ENCODE measurements at regions not wholly inside any gene's neighbourhood (a gene's known extent, or its start where the extent isn't known, plus 50 kb on each side); places are given as distances from the start of the nearest gene placed in this dataset.
"Not testable (repeated sequence)": the region's sequence is repeated elsewhere in the genome, so short reads cannot be mapped to it uniquely, and the experiment has no call there.

- no peak for DNase-seq
These were observed 54.4 kb upstream of the BMP4 start for GRCh38 chr14:54010981-54011380.

- no peak for DNase-seq
These were observed 66.4 kb upstream of the BMP4 start for GRCh38 chr14:54023027-54023426.

- DNase-seq: peak in 1 of 5 experiments; percentile 13
These were observed 69.0 kb upstream of the BMP4 start for GRCh38 chr14:54025661-54026060.

DNA sequence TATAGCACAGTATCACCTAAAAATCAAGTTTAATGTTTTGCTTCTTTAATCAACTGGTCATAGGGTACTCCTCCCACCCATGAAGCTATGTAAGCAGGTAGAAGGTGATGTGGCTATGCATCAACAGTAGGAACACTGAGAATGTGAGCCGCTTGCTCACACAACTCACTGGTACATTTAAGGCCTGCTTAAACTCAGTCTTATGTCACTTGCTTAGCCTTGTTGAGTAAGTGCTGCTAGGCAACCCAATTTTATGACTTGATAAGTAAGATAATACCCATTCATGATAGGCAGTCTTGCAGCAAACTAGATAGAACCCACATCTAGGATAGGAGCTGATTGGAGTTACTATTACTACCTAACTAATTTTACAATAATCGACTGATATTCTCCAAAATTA, 70.0 kb upstream of the BMP4 start:
- no peak for DNase-seq

- not testable (repeated sequence) for DNase-seq
These were observed 74.4 kb upstream of the BMP4 start for GRCh38 chr14:54030996-54031395.

DNA sequence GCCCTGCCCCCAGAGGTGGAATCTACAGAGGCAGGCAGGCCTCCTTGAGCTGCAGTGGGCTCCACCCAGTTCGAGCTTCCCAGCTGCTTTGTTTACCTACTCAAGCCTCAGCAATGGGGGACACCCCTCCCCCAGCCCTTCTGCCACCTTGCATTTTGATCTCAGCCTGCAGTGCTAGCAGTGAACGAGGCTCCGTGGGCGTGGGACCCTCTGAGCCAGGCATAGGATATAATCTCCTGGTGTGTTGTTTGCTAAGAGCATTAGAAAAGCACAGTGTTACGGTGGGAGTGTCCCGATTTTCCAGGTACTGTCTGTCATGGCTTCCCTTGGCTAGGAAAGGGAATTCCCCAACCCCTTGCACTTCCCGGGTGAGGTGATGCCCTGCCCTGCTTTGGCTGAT, 76.7 kb upstream of the BMP4 start:
- DNase-seq: not testable (repeated sequence)

DNA sequence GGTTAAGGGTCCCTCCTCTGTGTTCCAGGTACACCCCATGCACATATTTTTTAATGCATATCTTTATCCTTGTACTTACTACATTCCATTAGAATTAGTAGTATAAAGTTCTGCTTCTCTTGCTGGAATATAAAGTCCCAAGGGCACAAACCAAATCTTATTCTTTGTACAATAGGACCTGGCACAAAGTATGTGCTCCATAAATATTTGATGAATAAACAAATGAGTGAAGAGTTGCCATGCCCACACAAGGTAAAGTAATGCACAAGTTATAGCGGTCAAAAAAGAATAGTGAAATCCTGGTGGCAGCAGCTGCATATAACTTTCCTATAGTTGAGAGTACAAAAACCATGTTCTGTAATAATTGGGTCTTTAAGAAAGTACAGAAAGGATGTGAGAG, 82.1 kb upstream of the BMP4 start:
- DNase-seq: no peak

DNA sequence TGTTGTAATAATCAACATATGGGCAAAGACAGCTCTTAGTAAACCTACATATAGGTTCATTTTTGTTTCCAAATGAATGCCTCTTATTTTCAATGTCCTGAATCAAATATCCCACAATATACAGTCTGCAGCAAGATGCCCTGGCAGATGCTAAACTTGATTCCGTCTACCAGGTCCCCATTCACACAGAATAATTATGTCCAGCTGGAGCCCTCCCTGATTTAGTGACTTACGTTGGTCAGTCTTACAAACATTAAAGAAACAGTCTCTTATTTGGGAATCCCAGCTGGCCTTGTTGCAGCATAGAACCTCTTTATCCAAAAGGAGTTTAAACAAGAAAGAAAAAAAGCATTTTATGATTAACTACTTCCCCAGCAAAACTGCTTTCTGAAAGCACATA, 82.7 kb upstream of the BMP4 start:
- DNase-seq: no peak

DNA sequence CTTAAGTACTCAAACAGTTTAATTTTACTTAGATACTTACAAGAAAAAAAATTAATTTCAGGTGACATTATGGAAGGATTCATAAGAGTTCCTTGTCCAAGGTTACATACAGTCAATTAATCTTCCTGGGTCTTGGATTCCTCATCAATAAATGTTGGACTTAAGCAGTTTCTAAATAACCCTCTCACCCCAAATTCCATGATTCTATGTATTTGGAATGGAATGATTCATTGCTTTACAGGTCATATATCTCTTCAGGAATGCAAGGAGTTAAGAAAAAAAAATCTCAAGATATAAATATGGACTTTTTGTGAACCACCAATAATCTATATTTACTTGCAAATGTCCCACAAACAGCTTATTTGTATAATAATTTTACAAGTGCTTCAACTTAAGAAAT, 84.2 kb upstream of the BMP4 start:
- DNase-seq: no peak

DNA sequence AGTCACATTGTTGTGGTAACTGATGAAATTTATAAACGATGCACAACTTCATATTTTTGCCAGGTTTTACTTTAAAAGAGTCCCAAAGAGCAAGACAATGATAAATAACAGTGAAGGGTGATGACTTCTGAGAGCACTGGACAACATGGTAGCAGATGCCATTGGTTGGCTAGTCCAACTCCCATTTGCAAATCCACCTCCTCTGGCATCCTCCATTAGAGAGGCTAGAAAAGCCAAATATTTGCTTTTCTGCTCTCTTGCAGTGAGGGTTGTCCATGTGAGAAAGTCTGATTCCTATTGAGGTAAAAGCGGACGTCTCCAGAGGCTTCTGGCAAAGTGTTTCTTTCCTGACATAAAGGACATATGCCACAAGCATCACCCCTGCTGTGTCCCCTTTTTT, 89.6 kb upstream of the BMP4 start:
- no peak for DNase-seq

GRCh38 chr14:54047645-54048308, 91.2 kb upstream of the BMP4 start:
- DNase-seq: no peak

DNA sequence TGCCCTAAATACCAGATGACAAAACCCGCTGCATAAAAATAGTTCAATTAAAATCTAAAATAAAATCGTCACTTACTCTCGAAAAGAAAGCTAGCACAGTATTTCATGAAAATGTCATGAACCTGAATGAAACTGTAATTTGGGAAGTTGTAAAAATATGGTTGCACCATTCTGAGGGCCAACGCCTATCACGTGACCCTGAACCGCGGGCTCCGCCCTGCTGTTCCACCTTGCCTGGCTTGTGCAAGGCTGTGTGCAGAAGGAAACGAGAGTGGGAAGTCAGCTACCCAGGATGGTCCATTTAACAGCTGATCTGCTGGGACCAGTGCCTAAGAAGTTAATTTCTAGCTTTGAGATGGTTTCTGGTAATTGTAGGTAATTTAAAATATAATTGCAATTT, 91.7 kb upstream of the BMP4 start:
- DNase-seq: no peak

- DNase-seq: no peak
These were observed 92.1 kb upstream of the BMP4 start for GRCh38 chr14:54048736-54049135.

DNA sequence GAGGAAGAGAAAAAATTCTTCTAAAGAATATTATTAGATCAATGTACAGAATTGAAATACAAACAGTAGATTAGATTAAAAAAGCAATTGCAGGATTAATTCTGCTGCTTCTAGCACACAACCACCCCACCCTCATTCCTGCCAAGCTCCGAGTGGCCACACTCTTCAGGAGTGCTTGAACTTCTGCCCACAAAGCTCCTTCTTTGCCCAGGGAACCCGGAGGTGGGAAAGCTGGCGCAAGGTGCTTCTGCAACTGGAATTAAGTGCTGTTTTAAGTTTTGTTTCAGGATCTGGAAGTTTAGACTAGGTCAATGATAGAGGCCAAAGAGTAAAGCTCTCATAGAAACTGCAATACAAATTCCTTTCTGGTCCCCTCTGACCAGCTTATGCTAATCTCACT, 94.1 kb upstream of the BMP4 start:
- no peak for DNase-seq

- no peak for DNase-seq
These were observed 96.2 kb upstream of the BMP4 start for GRCh38 chr14:54052696-54053385.

DNA sequence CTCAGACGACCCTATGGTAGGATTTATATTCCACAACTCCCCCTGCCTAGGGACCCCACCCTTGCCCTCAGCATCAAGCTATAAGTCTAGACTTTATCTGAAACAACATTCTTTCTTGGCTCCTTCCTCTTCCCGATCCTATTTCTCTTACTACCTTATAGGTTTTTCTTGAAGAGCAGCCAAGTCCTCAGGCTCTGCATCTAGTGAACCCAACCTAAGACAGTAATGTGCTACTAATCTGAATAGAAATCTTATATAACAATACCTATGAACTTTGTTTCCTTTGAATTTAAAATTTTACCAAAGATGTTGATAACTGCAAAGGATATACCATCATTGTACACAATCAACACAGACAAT, 96.7 kb upstream of the BMP4 start:
- no peak for DNase-seq

GRCh38 chr14:54058505-54058904, 101.9 kb upstream of the BMP4 start:
- no peak for DNase-seq

- no peak for DNase-seq
These were observed 127.1 kb upstream of the BMP4 start for GRCh38 chr14:54083549-54084239.

DNA sequence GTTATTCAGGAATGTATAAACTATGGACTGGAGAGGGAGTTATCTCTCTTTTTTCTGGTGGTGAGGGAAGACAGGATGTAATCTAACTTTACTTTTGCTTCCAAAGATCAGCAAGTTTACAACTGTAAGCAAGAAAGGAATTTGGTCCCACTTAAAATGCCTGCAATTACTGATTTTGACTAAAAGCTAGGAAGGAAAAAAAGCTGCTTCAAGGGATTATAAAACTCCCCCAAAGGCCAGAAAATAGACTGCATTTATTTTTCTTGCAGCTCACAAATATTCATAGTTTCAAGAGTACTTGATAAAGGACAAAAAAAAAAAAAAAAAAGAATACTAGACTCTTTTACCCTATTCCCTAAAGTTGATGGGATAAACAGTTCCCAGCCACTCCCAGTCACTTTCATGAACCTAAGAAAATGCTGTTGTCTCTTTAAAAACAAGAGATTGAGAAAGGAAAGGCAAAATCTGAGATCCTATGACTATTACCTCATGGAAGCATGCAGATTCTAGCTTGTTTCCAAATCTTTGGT, 128.7 kb upstream of the BMP4 start:
- DNase-seq: no peak

GRCh38 chr14:54085841-54086240, 129.2 kb upstream of the BMP4 start:
- no peak for DNase-seq

DNA sequence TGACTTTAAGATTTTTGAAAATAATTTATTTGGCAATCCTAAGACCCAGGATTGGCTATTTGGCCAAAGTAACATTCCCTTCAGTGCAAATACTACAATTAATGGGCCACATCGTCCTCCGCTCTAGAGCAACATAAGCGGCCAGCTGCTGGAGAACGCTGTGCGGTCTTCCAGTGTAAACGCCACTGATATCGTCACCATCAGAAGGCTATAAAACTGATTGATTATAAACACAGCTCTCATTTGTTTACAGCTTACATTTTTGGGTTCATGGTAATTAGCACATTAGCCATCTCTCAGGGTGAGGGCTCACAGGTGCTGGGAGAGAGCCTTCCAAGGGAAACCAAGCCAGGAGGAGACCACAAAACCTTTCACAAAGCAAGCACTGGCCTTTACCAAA, 130.1 kb upstream of the BMP4 start:
- no peak for DNase-seq

DNA sequence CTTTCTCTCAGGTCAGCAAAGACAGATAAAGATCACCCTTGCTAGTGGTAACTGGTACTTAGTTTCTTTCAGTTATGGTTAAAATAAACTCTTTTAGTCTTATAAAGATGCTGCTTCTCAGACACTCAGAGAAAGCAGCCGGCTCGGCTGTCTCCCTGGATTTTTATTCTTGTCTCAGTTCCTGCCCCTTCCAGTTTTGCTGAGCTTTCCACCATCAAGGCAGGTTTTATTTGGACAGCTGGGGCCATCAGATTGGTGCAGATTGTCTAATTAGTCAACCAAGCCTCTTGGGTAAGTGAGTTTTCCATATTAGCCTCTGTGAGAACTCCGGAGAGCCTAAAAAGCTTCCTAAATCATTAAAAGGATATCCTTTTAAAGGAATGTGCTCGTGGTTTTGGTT, 130.8 kb upstream of the BMP4 start:
- DNase-seq: no peak

- DNase-seq: no peak
These were observed 131.6 kb upstream of the BMP4 start for GRCh38 chr14:54088271-54088670.

GRCh38 chr14:54090274-54090673, 133.6 kb upstream of the BMP4 start:
- no peak for DNase-seq
